OCI-LY7 (cell line): ENCODE measurements at regions not wholly inside any gene's neighbourhood (a gene's known extent, or its start where the extent isn't known, plus 50 kb on each side); places are given as distances from the start of the nearest gene placed in this dataset.

Experiments
- BruUV-seq: library from RNA; stranded (reverse); fragments of 400-500 nt; replicated peaks from 2 replicates; lab custom pipeline; 2021; lab: Mats Ljungman, UMichigan
- CTCF ChIA-PET: fragments of 300-600 bp; sonication (Branson Sonifier 250); formaldehyde crosslinking; loops from one replicate; lab custom pipeline; 2022; ENCODE audit warnings: antibody characterized with exemption; ENCODE audit not compliant: unreplicated experiment; lab: Charles Lee
- POLR2A ChIA-PET: fragments of 300-600 bp; sonication (Branson Sonifier 250); formaldehyde crosslinking; loops from one replicate; lab custom pipeline; 2022; ENCODE audit warnings: antibody characterized with exemption; lab: Charles Lee
- DNase-seq: peaks from one replicate; pipeline ENCODE4 v3.0.0-alpha.2; 2015; ENCODE audit warnings: low spot score
- H2AFZ ChIP-seq: fragments of 200-600 bp; sonication (generic), shearing (Covaris generic); 2 replicates; pipeline ENCODE4 v1.6.1; 2014; ENCODE audit warnings: mild to moderate bottlenecking, antibody characterized with exemption, low read length, moderate library complexity
- H3K27ac ChIP-seq: fragments of 200-600 bp; sonication (generic); 2 replicates; pipeline ENCODE4 v1.5.1; 2014; ENCODE audit warnings: mixed run types, low read depth, mild to moderate bottlenecking, moderate library complexity, low read length, inconsistent platforms; ENCODE audit not compliant: poor library complexity, severe bottlenecking
- H3K36me3 ChIP-seq: fragments of 200-600 bp; sonication (generic); 2 replicates; pipeline ENCODE4 v1.6.1; 2014; ENCODE audit warnings: mild to moderate bottlenecking, antibody characterized with exemption, low read length, moderate library complexity, mixed read lengths; ENCODE audit not compliant: insufficient read depth
- H3K4me1 ChIP-seq: fragments of 200-600 bp; sonication (generic); 2 replicates; pipeline ENCODE4 v1.5.1; 2014; ENCODE audit warnings: mild to moderate bottlenecking, low read length; ENCODE audit not compliant: insufficient read depth, poor library complexity, severe bottlenecking
- H3K4me2 ChIP-seq: fragments of 200-600 bp; sonication (generic); 2 replicates; pipeline ENCODE4 v1.6.1; 2014; ENCODE audit warnings: mild to moderate bottlenecking, low read length
- H3K4me3 ChIP-seq: fragments of 200-600 bp; sonication (generic); 2 replicates; pipeline ENCODE4 v1.5.1; 2014; ENCODE audit warnings: mild to moderate bottlenecking, low read depth, low read length; ENCODE audit not compliant: poor library complexity, severe bottlenecking
- H3K79me2 ChIP-seq: fragments of 200-600 bp; sonication (generic); 2 replicates; pipeline ENCODE4 v1.6.1; 2016; ENCODE audit warnings: low read depth, mild to moderate bottlenecking, low read length, moderate library complexity, mixed read lengths; ENCODE audit not compliant: insufficient read depth
- H3K9me2 ChIP-seq: fragments of 200-600 bp; sonication (generic); 2 replicates; pipeline ENCODE4 v1.6.1; 2016; ENCODE audit warnings: mild to moderate bottlenecking, low read length, mixed read lengths; ENCODE audit not compliant: insufficient read depth
- H3K9me3 ChIP-seq: fragments of 200-600 bp; sonication (generic); 2 replicates; pipeline ENCODE4 v1.6.1; 2014; ENCODE audit warnings: mild to moderate bottlenecking, mixed run types, low read length, mixed read lengths
- H4K20me1 ChIP-seq: fragments of 200-600 bp; sonication (generic); 2 replicates; pipeline ENCODE4 v1.6.1; 2014; ENCODE audit warnings: mild to moderate bottlenecking, antibody characterized with exemption, low read length, moderate library complexity, mixed read lengths; ENCODE audit not compliant: insufficient read depth
- CTCF ChIP-seq: fragments of 200-600 bp; sonication (generic); conservative IDR thresholded peaks from 2 replicates; pipeline ENCODE4 v1.5.1; 2014; ENCODE audit warnings: mild to moderate bottlenecking, antibody characterized with exemption, low read length, moderate library complexity, mixed read lengths
- EZH2phosphoT487 ChIP-seq: fragments of 200-600 bp; sonication (generic); IDR thresholded peaks from 2 replicates; pipeline ENCODE4 v1.6.1; 2018; ENCODE audit warnings: low read depth, borderline replicate concordance, mild to moderate bottlenecking, mixed run types, antibody characterized with exemption, low read length, moderate library complexity, mixed read lengths
- intact Hi-C: fragments of 100-400 bp; cut with micrococcal nuclease; formaldehyde crosslinking; loops from one replicate; pipeline ENCODE4 v1.10.0; 2022; ENCODE audit not compliant: unreplicated experiment

- no TSS peak for BruUV-seq
- H3K4me3 ChIP-seq, result no peak overlapping the region
- no peak overlapping the region for H2AFZ ChIP-seq
- H3K9me2 ChIP-seq, result no peaks in the 10 kb centered on the region
- intact Hi-C loops, result no loop called here
- ChIA-PET POLR2A (no interaction called here), CTCF (no interaction called here)
- no peaks in the 10 kb centered on the region for H3K79me2 ChIP-seq
- H3K9me3 ChIP-seq, result no peaks in the 10 kb centered on the region
- no peak for DNase-seq
- no peak for TF ChIP-seq CTCF
- no peak for TF ChIP-seq EZH2phosphoT487
- no peak overlapping the region for H3K4me2 ChIP-seq
- H3K4me1 ChIP-seq, result no peaks in the 10 kb centered on the region
- H3K27ac ChIP-seq, result no peak overlapping the region
- no peaks in the 10 kb centered on the region for H4K20me1 ChIP-seq
- H3K36me3 ChIP-seq, result no peaks in the 10 kb centered on the region
Measured at GRCh38 chr6:145283856-145284255, 451.5 kb downstream of the EPM2A start.

GRCh38 chr6:145286916-145287315 lies 448.4 kb downstream of the EPM2A start:
- no TSS peak for BruUV-seq
- H3K79me2 ChIP-seq, result no peaks in the 10 kb centered on the region
- no peak for DNase-seq
- H4K20me1 ChIP-seq, result no peaks in the 10 kb centered on the region
- no peaks in the 10 kb centered on the region for H3K9me3 ChIP-seq
- no peaks in the 10 kb centered on the region for H3K9me2 ChIP-seq
- H3K4me2 ChIP-seq, result no peak overlapping the region
- ChIA-PET POLR2A (interaction anchor here (0.7 to 1.5 kb wide), 3 partner anchors 13 to 46 kb away, joined by 3 to 4 read pairs (median 3); no protein-coding TSS in a partner anchor), CTCF (no interaction called here)
- no peaks in the 10 kb centered on the region for H3K36me3 ChIP-seq
- H3K4me3 ChIP-seq, result no peak overlapping the region
- TF ChIP-seq EZH2phosphoT487 (no peak), CTCF (no peak)
- intact Hi-C loops, result no loop called here
- no peak overlapping the region for H2AFZ ChIP-seq
- no peaks in the 10 kb centered on the region for H3K4me1 ChIP-seq
- no peak overlapping the region for H3K27ac ChIP-seq

- intact Hi-C loops, result no loop called here
- TF ChIP-seq EZH2phosphoT487, result no peak
- TF ChIP-seq CTCF, result no peak
- BruUV-seq, result no TSS peak
Measured at GRCh38 chr6:145289573-145289972, 445.7 kb downstream of the EPM2A start.

More at GRCh38 chr6:145289573-145289972, 445.7 kb downstream of the EPM2A start:
- Histone ChIP-seq H2AFZ (no peak overlapping the region), H3K9me3 (no peaks in the 10 kb centered on the region), H3K4me2 (no peak overlapping the region), H3K9me2 (no peaks in the 10 kb centered on the region), H4K20me1 (no peaks in the 10 kb centered on the region), H3K36me3 (no peaks in the 10 kb centered on the region), H3K79me2 (no peaks in the 10 kb centered on the region), H3K4me3 (no peak overlapping the region), H3K27ac (no peak overlapping the region), H3K4me1 (no peaks in the 10 kb centered on the region)
- CTCF ChIA-PET, result no interaction called here
- DNase-seq, result no peak
- POLR2A ChIA-PET, result interaction anchor here (0.6 kb wide), 1 partner anchor 14 kb away, joined by 4 read pairs; no protein-coding TSS in a partner anchor
